DND-41 (cell line): ENCODE measurements at regions not wholly inside any gene's neighbourhood (a gene's known extent, or its start where the extent isn't known, plus 50 kb on each side); places are given as distances from the start of the nearest gene placed in this dataset.

ENCODE experiments used
- ATAC-seq: fragments of 200-7000 bp; cut with Tn5 transposase; 3 replicates; pipeline ENCODE4 v1.9.1; 2021; ENCODE audit warnings: low read depth; ENCODE audit not compliant: insufficient read depth
- DNase-seq: peaks from one replicate; pipeline ENCODE4 v3.0.0-alpha.2; 2020
- H2AFZ ChIP-seq: 2 replicates; pipeline ENCODE4 v1.6.0; 2012; ENCODE audit warnings: low read depth, low read length
- H3K27ac ChIP-seq: 2 replicates; pipeline ENCODE4 v1.5.1; 2012; ENCODE audit warnings: low read length, inconsistent platforms
- H3K27me3 ChIP-seq: fragments of 200-600 bp; sonication (generic); 2 replicates; pipeline ENCODE4 v1.6.0; 2012; ENCODE audit warnings: low read length, mild to moderate bottlenecking, inconsistent platforms; ENCODE audit not compliant: insufficient read depth, poor library complexity
- H3K36me3 ChIP-seq: 2 replicates; pipeline ENCODE4 v1.5.1; 2012; ENCODE audit warnings: low read length, inconsistent platforms; ENCODE audit not compliant: insufficient read depth
- H3K4me1 ChIP-seq: 2 replicates; pipeline ENCODE4 v1.5.1; 2012; ENCODE audit warnings: mild to moderate bottlenecking, low read length; ENCODE audit not compliant: insufficient read depth
- H3K4me2 ChIP-seq: 2 replicates; pipeline ENCODE4 v1.6.0; 2012; ENCODE audit warnings: mild to moderate bottlenecking, moderate library complexity, low read length, inconsistent platforms; ENCODE audit not compliant: insufficient read depth
- H3K4me3 ChIP-seq, 2 experiments: fragments of 200-600 bp in 1 of 2; shearing (Covaris generic) in 1 of 2; 2 replicates each; pipeline ENCODE4 v1.5.1; 2012 to 2016; ENCODE audit warnings: inconsistent platforms in 2 of 2, low read length in 2 of 2, mild to moderate bottlenecking in 2 of 2, low read depth in 1 of 2, moderate library complexity in 1 of 2
- H3K79me2 ChIP-seq: 2 replicates; pipeline ENCODE4 v1.6.0; 2012; ENCODE audit warnings: low read length, inconsistent platforms; ENCODE audit not compliant: insufficient read depth
- H3K9ac ChIP-seq: 2 replicates; pipeline ENCODE4 v1.6.0; 2012; ENCODE audit warnings: low read depth, mild to moderate bottlenecking, inconsistent platforms, low read length, moderate library complexity
- H3K9me3 ChIP-seq: 2 replicates; pipeline ENCODE4 v1.5.1; 2012; ENCODE audit warnings: low read length, moderate library complexity, mild to moderate bottlenecking, inconsistent platforms; ENCODE audit not compliant: insufficient read depth, severe bottlenecking
- H4K20me1 ChIP-seq: 2 replicates; pipeline ENCODE4 v1.6.0; 2012; ENCODE audit warnings: low read length; ENCODE audit not compliant: insufficient read depth
- EZH2 ChIP-seq: IDR thresholded peaks from 3 replicates; pipeline ENCODE4 v1.6.1; 2012; ENCODE audit warnings: borderline replicate concordance, low read depth, mild to moderate bottlenecking, moderate library complexity, low read length, inconsistent platforms; ENCODE audit not compliant: severe bottlenecking
- TF ChIP-seq, protein P1 (sequence below): IDR thresholded peaks from 2 replicates; pipeline ENCODE4 v1.5.1; 2012; ENCODE audit warnings: borderline replicate concordance, low read length, moderate library complexity, mild to moderate bottlenecking; ENCODE audit not compliant: poor library complexity, severe bottlenecking; ENCODE audit errors: extremely low read depth

DNA sequence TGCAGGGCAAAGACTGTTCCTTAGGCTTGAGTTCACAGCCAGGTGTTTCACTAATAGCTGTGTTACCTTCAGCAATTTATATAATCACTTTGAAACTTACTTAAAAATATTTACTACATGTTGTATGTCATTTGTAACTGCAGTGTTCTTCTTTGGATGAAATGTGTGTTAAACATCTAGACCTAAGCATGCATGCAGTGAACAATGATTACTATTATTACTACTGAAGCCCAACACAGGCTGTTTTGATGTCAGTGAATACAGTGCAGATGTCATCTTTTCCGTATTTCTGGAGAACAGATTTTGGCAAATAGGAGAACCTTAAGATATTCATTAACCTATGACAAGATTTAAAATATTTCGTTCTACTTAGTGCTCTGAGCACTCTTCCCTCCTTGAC is 101.8 kb upstream of the ANK2 start:
- Histone ChIP-seq H3K4me1 (no peaks in the 10 kb centered on the region), H4K20me1 (no peaks in the 10 kb centered on the region)
- ATAC-seq = no peak

DNA sequence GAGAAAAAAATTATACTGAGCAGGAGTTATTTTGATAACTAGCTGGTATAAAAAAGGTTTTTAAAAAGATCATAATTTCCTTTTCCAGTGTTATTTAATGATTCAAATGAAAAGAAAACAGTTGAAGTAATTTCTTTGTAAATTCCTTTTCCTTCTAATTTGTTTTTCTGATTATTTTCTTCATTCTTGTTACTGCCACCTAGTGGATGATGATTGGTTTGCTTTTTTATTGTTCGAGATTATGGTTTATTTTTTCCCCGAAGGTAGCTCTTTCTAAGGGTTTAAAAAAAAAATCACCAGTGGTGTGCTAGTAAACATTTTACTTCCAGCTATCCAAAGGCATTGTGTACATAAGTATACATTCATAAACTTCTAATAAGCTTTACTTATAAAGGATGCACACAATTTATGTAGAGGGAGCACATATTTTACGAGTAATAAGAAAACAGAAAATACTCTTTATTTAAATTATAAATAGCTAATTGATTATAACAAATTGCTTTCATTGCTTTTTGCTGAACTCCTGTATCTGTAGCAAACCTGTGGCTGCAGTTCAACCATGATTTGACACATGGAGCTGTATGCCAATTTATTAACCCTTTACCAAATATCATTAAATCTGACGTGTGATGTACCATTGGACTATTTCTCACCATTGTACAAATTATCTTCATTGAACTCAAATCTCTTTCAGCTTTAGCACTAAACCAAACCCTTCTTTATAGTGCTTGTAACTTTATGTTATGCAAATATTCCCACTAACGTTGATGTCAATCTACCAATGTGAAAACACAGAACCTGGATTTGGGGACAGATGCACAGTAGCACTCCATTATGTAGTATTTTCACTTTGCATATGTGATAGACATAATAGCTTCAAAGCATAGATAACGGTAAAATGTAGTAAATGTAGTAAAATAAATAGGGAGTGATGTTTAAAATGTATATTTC is 97.8 kb upstream of the ANK2 start:
- Histone ChIP-seq H3K4me2 (no peak overlapping the region), H3K36me3 (no peaks in the 10 kb centered on the region), H3K9ac (no peak overlapping the region), H3K27ac (no peak overlapping the region), H3K79me2 (no peaks in the 10 kb centered on the region), H2AFZ (no peak overlapping the region), H3K4me3 (no peak overlapping the region), H3K9me3 (no peaks in the 10 kb centered on the region), H3K27me3 (peaks cover 2% of the 10 kb centered on the region), H4K20me1 (no peaks in the 10 kb centered on the region), H3K4me1 (no peaks in the 10 kb centered on the region)
- ATAC-seq (no peak), DNase-seq (no peak)
- TF ChIP-seq, protein P1, sequence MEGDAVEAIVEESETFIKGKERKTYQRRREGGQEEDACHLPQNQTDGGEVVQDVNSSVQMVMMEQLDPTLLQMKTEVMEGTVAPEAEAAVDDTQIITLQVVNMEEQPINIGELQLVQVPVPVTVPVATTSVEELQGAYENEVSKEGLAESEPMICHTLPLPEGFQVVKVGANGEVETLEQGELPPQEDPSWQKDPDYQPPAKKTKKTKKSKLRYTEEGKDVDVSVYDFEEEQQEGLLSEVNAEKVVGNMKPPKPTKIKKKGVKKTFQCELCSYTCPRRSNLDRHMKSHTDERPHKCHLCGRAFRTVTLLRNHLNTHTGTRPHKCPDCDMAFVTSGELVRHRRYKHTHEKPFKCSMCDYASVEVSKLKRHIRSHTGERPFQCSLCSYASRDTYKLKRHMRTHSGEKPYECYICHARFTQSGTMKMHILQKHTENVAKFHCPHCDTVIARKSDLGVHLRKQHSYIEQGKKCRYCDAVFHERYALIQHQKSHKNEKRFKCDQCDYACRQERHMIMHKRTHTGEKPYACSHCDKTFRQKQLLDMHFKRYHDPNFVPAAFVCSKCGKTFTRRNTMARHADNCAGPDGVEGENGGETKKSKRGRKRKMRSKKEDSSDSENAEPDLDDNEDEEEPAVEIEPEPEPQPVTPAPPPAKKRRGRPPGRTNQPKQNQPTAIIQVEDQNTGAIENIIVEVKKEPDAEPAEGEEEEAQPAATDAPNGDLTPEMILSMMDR = peak; percentile 70
- TF ChIP-seq EZH2 = no peak

More for the DNA sequence above, 101.8 kb upstream of the ANK2 start:
- H2AFZ ChIP-seq = no peak overlapping the region
- no peak overlapping the region for H3K4me3 ChIP-seq
- H3K27ac ChIP-seq = no peak overlapping the region
- H3K27me3 ChIP-seq = peaks cover 14% of the 10 kb centered on the region
- H3K9me3 ChIP-seq = no peaks in the 10 kb centered on the region
- no peaks in the 10 kb centered on the region for H3K79me2 ChIP-seq
- DNase-seq = no peak
- no peak for TF ChIP-seq EZH2
- TF ChIP-seq, protein P1 = no peak
- no peak overlapping the region for H3K4me2 ChIP-seq
- H3K9ac ChIP-seq = no peak overlapping the region
- H3K36me3 ChIP-seq = no peaks in the 10 kb centered on the region

DNA sequence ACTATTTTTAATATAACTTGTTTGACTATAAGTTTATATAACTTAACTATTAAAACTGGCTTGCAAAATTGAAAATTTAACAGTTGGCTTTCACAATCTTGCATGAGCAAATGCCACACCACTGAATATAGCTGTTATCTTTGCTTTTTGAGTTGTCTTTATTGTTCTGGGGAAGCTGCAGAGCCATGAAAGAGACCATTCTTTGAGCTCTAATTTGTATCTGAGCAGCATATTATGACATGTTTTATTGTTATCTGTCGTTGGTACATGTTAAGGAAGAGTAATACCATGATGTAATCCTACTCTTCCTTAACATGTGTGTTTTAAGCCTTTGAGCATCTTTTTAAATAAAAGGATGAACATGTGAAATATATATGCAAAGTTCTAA is 97.1 kb upstream of the ANK2 start:
- TF ChIP-seq, protein P1 = no peak
- TF ChIP-seq EZH2 = no peak
- H3K36me3 ChIP-seq = no peaks in the 10 kb centered on the region
- no peak overlapping the region for H3K4me2 ChIP-seq
- no peak overlapping the region for H2AFZ ChIP-seq
- no peak overlapping the region for H3K9ac ChIP-seq
- H4K20me1 ChIP-seq = no peaks in the 10 kb centered on the region
- no peak overlapping the region for H3K4me3 ChIP-seq
- no peaks in the 10 kb centered on the region for H3K9me3 ChIP-seq
- no peak overlapping the region for H3K27ac ChIP-seq
- H3K27me3 ChIP-seq = no peaks in the 10 kb centered on the region
- DNase-seq (no peak), ATAC-seq (no peak)
- H3K79me2 ChIP-seq = no peaks in the 10 kb centered on the region
- no peaks in the 10 kb centered on the region for H3K4me1 ChIP-seq
